IMR-90 (cell line): ENCODE measurements at regions not wholly inside any gene's neighbourhood (a gene's known extent, or its start where the extent isn't known, plus 50 kb on each side); places are given as distances from the start of the nearest gene placed in this dataset.

ENCODE experiments used
- ATAC-seq: fragments of 200-7000 bp; cut with Tn5 transposase; 2 replicates; pipeline ENCODE4 v1.9.1; 2020; ENCODE audit warnings: low read depth, mild to moderate bottlenecking, moderate library complexity
- BruUV-seq: library from RNA; stranded (reverse); fragments of 400-500 nt; replicated peaks from 2 replicates; lab custom pipeline; 2021; lab: Mats Ljungman, UMichigan
- CTCF ChIA-PET: fragments of 300-600 bp; formaldehyde crosslinking; extraction: SDS; loops from one replicate; lab custom pipeline; 2021; ENCODE audit warnings: antibody characterized with exemption; lab: Yijun Ruan, JAX
- POLR2A ChIA-PET: fragments of 300-600 bp; sonication (Branson Sonifier 250); formaldehyde crosslinking; loops from one replicate; lab custom pipeline; 2022; ENCODE audit warnings: antibody characterized with exemption; ENCODE audit not compliant: unreplicated experiment; lab: Charles Lee
- DNase-seq: peaks from one replicate; pipeline ENCODE4 v3.0.0; 2013
- H2AFZ ChIP-seq: replicated peaks from 2 replicates; pipeline ENCODE3; 2013; ENCODE audit warnings: low read length, mild to moderate bottlenecking; ENCODE audit not compliant: poor library complexity
- H2AK5ac ChIP-seq: 2 replicates; pipeline ENCODE4 v1.6.1; 2013; ENCODE audit warnings: low read depth, low read length, inconsistent platforms
- H2AK9ac ChIP-seq: replicated peaks from 2 replicates; pipeline ENCODE3; 2013; ENCODE audit warnings: mild to moderate bottlenecking, low read depth, low read length, moderate library complexity; ENCODE audit not compliant: poor library complexity
- H2BK120ac ChIP-seq: 2 replicates; pipeline ENCODE4 v1.6.1; 2013; ENCODE audit warnings: low read depth, low read length, inconsistent platforms
- H2BK15ac ChIP-seq: 3 replicates; pipeline ENCODE4 v1.6.1; 2013; ENCODE audit warnings: low read depth, low read length, inconsistent platforms
- H2BK20ac ChIP-seq: 2 replicates; pipeline ENCODE4 v1.6.1; 2013; ENCODE audit warnings: low read depth, mild to moderate bottlenecking, inconsistent platforms, low read length, moderate library complexity
- H2BK5ac ChIP-seq: 2 replicates; pipeline ENCODE4 v1.6.1; 2013; ENCODE audit warnings: mild to moderate bottlenecking, low read depth, low read length, inconsistent platforms; ENCODE audit not compliant: poor library complexity, severe bottlenecking
- H3K14ac ChIP-seq: replicated peaks from 2 replicates; pipeline ENCODE4 v1.6.1; 2013; ENCODE audit warnings: low read depth, low read length, inconsistent platforms
- H3K18ac ChIP-seq: 2 replicates; pipeline ENCODE4 v1.6.1; 2013; ENCODE audit warnings: low read depth, low read length, control low read depth
- H3K23ac ChIP-seq: 2 replicates; pipeline ENCODE4 v1.6.1; 2013; ENCODE audit warnings: low read depth, low read length, inconsistent platforms
- H3K27ac ChIP-seq: 2 replicates; pipeline ENCODE4 v1.5.1; 2013; ENCODE audit warnings: mild to moderate bottlenecking, control low read depth, low read length; ENCODE audit not compliant: insufficient read depth
- H3K27me3 ChIP-seq: 2 replicates; pipeline ENCODE4 v1.6.1; 2013; ENCODE audit warnings: low read length; ENCODE audit not compliant: control insufficient read depth, insufficient read depth
- H3K36me3 ChIP-seq: 2 replicates; pipeline ENCODE4 v1.6.1; 2013; ENCODE audit warnings: low read length, mixed read lengths; ENCODE audit not compliant: control insufficient read depth, insufficient read depth
- H3K4ac ChIP-seq: 2 replicates; pipeline ENCODE4 v1.6.1; 2013; ENCODE audit warnings: low read depth, low read length, inconsistent platforms
- H3K4me1 ChIP-seq: 2 replicates; pipeline ENCODE4 v1.6.1; 2013; ENCODE audit warnings: low read length, mixed read lengths; ENCODE audit not compliant: control insufficient read depth, insufficient read depth
- H3K4me2 ChIP-seq: 2 replicates; pipeline ENCODE4 v1.6.1; 2013; ENCODE audit warnings: low read depth, mild to moderate bottlenecking, control low read depth, low read length, moderate library complexity
- H3K4me3 ChIP-seq: 2 replicates; pipeline ENCODE4 v1.5.1; 2013; ENCODE audit warnings: low read depth, mild to moderate bottlenecking, control low read depth, low read length, moderate library complexity; ENCODE audit not compliant: insufficient read depth
- H3K56ac ChIP-seq: 2 replicates; pipeline ENCODE4 v1.6.1; 2013; ENCODE audit warnings: low read length, inconsistent platforms; ENCODE audit not compliant: insufficient read depth; ENCODE audit errors: extremely low read depth
- H3K79me1 ChIP-seq, 2 experiments: 2 replicates each; pipeline ENCODE4 v1.6.1; 2013; ENCODE audit warnings: low read length in 2 of 2, inconsistent platforms in 1 of 2, low read depth in 1 of 2
- H3K9ac ChIP-seq: 2 replicates; pipeline ENCODE4 v1.6.1; 2013; ENCODE audit warnings: low read depth, low read length, control low read depth
- H3K9me1 ChIP-seq: 2 replicates; pipeline ENCODE4 v1.6.1; 2013; ENCODE audit warnings: low read length, inconsistent platforms; ENCODE audit not compliant: insufficient read depth
- H3K9me3 ChIP-seq: 2 replicates; pipeline ENCODE4 v1.6.1; 2013; ENCODE audit warnings: low read length; ENCODE audit not compliant: control insufficient read depth, insufficient read depth
- H4K20me1 ChIP-seq: 2 replicates; pipeline ENCODE4 v1.6.1; 2013; ENCODE audit warnings: low read length, inconsistent platforms; ENCODE audit not compliant: insufficient read depth
- H4K5ac ChIP-seq: 2 replicates; pipeline ENCODE4 v1.6.1; 2013; ENCODE audit warnings: mild to moderate bottlenecking, low read depth, low read length, control low read depth
- H4K8ac ChIP-seq, 2 experiments: 2 replicates each; pipeline ENCODE4 v1.6.1; 2013; ENCODE audit warnings: low read depth in 2 of 2, low read length in 2 of 2, control low read depth in 1 of 2, inconsistent platforms in 1 of 2
- H4K91ac ChIP-seq: 2 replicates; pipeline ENCODE4 v1.6.1; 2013; ENCODE audit warnings: low read depth, low read length, inconsistent platforms; ENCODE audit not compliant: insufficient read depth
- BHLHE40 ChIP-seq: fragments of 150-350 bp; IDR thresholded peaks from 2 replicates; pipeline ENCODE4 v1.6.1; 2016; ENCODE audit warnings: mild to moderate bottlenecking, low read depth, low read length
- CEBPB ChIP-seq: IDR thresholded peaks from 2 replicates; pipeline ENCODE4 v1.6.1; 2012; ENCODE audit warnings: low read depth, low read length, improper control_type of control experiment
- CHD1 ChIP-seq: IDR thresholded peaks from 2 replicates; pipeline ENCODE4 v1.6.1; 2012; ENCODE audit warnings: low read depth, low read length, improper control_type of control experiment
- FOS ChIP-seq: fragments of 150-350 bp; IDR thresholded peaks from 2 replicates; pipeline ENCODE4 v1.6.1; 2016; ENCODE audit warnings: low read depth, low read length
- MAFK ChIP-seq: IDR thresholded peaks from 2 replicates; pipeline ENCODE4 v1.6.1; 2012; ENCODE audit warnings: low read depth, low read length, improper control_type of control experiment
- MAZ ChIP-seq: IDR thresholded peaks from 2 replicates; pipeline ENCODE4 v1.6.1; 2012; ENCODE audit warnings: low read depth, mild to moderate bottlenecking, low read length, improper control_type of control experiment, moderate library complexity, borderline replicate concordance
- MXI1 ChIP-seq: IDR thresholded peaks from 2 replicates; pipeline ENCODE4 v1.6.1; 2012; ENCODE audit warnings: low read depth, mild to moderate bottlenecking, low read length, moderate library complexity, borderline replicate concordance
- NFE2L2 ChIP-seq: fragments of 150-350 bp; IDR thresholded peaks from 2 replicates; pipeline ENCODE4 v1.6.1; 2016; ENCODE audit warnings: low read depth, mild to moderate bottlenecking, low read length
- POLR2A ChIP-seq: IDR thresholded peaks from 2 replicates; pipeline ENCODE4 v1.6.1; 2012; ENCODE audit warnings: mild to moderate bottlenecking, low read depth, low read length
- RAD21 ChIP-seq: IDR thresholded peaks from 2 replicates; pipeline ENCODE4 v1.6.1; 2012; ENCODE audit warnings: low read length, improper control_type of control experiment
- RCOR1 ChIP-seq: IDR thresholded peaks from 2 replicates; pipeline ENCODE4 v1.6.1; 2012; ENCODE audit warnings: mild to moderate bottlenecking, low read length, improper control_type of control experiment; ENCODE audit not compliant: insufficient replicate concordance
- RFX5 ChIP-seq: IDR thresholded peaks from 2 replicates; pipeline ENCODE4 v1.8.0; 2012; ENCODE audit warnings: low read depth, mild to moderate bottlenecking, low read length, moderate library complexity
- SMC3 ChIP-seq: fragments of 150-350 bp; IDR thresholded peaks from 2 replicates; pipeline ENCODE4 v1.6.1; 2016; ENCODE audit warnings: low read depth, mild to moderate bottlenecking, antibody characterized with exemption, low read length, moderate library complexity
- WGBS, 2 experiments: methylation state at CpG; one replicate each; pipeline versions ENCODE4 v1.1.5 to v1.1.7; 2013; ENCODE audit warnings: missing lambda C conversion rate in 2 of 2; ENCODE audit not compliant: insufficient read length in 1 of 2; ENCODE audit errors: extremely low coverage in 2 of 2; 5-methylcytosine and 5-hydroxymethylcytosine counted together
- dilution Hi-C: fragments of 300-500 bp; cut with HindIII; formaldehyde crosslinking; loops from one replicate; pipeline ENCODE4 v1.14.3; 2018; ENCODE audit warnings: low sequenced_read_pairs; ENCODE audit not compliant: unreplicated experiment
- in situ Hi-C: fragments of 300-500 bp; cut with MboI; formaldehyde crosslinking; loops from 3 replicates; pipeline ENCODE4 v1.14.3; 2019; ENCODE audit warnings: low sequenced_read_pairs, inconsistent platforms, mixed read lengths
- intact Hi-C: fragments of 100-400 bp; cut with micrococcal nuclease; formaldehyde crosslinking; loops from 2 replicates; pipeline ENCODE4 v1.10.0; 2022
- TF ChIP-seq, protein P1 (sequence below): fragments of 150-350 bp; IDR thresholded peaks from 2 replicates; pipeline ENCODE4 v1.6.1; 2017; ENCODE audit warnings: mild to moderate bottlenecking, antibody characterized with exemption, low read length, low read depth
- TF ChIP-seq, protein P2 (sequence below): conservative IDR thresholded peaks from 2 replicates; pipeline ENCODE4 v1.5.1; 2012; ENCODE audit warnings: mild to moderate bottlenecking, low read depth, low read length, improper control_type of control experiment
- TF ChIP-seq, protein P3 (sequence below): fragments of 150-350 bp; IDR thresholded peaks from 2 replicates; pipeline ENCODE4 v1.6.1; 2016; ENCODE audit warnings: low read depth, mild to moderate bottlenecking, low read length, moderate library complexity, borderline replicate concordance

DNA sequence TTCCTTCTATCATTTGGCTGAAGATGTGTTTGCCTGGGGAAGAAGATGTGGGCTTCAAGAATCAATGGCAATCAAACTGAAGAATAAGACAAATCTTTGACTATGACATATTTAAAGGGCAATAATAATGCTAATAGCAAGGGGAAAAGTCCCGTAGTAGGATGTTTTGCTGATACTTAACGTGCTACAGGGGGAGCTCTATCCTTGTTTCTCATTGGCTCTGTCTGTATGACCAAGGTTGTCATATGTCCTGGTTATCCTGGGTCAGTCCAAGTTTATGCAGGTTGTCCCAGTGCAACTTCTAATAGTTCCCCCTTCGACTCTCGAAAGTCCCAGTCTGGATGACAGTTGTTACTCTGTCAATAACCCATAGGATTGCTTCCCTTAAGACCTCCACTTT, 321.3 kb downstream of the DHX35 start:
- DNase-seq = no peak
- Histone ChIP-seq H2AK9ac (no peak overlapping the region), H3K27ac (no peak overlapping the region), H3K23ac (no peak overlapping the region), H4K5ac (no peak overlapping the region), H2BK15ac (no peak overlapping the region), H3K9me1 (no peaks in the 10 kb centered on the region), H2BK20ac (no peak overlapping the region), H2BK120ac (no peak overlapping the region), H3K9ac (no peak overlapping the region), H3K18ac (no peak overlapping the region), H4K20me1 (no peaks in the 10 kb centered on the region), H3K4ac (no peak overlapping the region), H3K14ac (no peak overlapping the region), H3K4me2 (no peak overlapping the region), H2AFZ (no peak overlapping the region), H2AK5ac (no peak overlapping the region), H3K79me1 (no peaks in the 10 kb centered on the region), H3K56ac (no peak overlapping the region), H3K36me3 (no peaks in the 10 kb centered on the region), H4K8ac (no peak overlapping the region), H3K4me3 (no peak overlapping the region), H2BK5ac (no peak overlapping the region), H3K9me3 (no peaks in the 10 kb centered on the region), H3K27me3 (no peaks in the 10 kb centered on the region), H3K4me1 (no peaks in the 10 kb centered on the region), H4K91ac (no peak overlapping the region)
- CTCF ChIA-PET = no interaction called here
- dilution Hi-C loops = no loop called here
- TF ChIP-seq, protein P1, sequence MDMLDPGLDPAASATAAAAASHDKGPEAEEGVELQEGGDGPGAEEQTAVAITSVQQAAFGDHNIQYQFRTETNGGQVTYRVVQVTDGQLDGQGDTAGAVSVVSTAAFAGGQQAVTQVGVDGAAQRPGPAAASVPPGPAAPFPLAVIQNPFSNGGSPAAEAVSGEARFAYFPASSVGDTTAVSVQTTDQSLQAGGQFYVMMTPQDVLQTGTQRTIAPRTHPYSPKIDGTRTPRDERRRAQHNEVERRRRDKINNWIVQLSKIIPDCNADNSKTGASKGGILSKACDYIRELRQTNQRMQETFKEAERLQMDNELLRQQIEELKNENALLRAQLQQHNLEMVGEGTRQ = no peak
- TF ChIP-seq CHD1 (no peak), CEBPB (no peak), MXI1 (no peak), FOS (no peak), RAD21 (no peak), MAFK (no peak), BHLHE40 (no peak), POLR2A (no peak), SMC3 (no peak), RFX5 (no peak), NFE2L2 (no peak), MAZ (no peak), RCOR1 (no peak)
- TF ChIP-seq, protein P2, sequence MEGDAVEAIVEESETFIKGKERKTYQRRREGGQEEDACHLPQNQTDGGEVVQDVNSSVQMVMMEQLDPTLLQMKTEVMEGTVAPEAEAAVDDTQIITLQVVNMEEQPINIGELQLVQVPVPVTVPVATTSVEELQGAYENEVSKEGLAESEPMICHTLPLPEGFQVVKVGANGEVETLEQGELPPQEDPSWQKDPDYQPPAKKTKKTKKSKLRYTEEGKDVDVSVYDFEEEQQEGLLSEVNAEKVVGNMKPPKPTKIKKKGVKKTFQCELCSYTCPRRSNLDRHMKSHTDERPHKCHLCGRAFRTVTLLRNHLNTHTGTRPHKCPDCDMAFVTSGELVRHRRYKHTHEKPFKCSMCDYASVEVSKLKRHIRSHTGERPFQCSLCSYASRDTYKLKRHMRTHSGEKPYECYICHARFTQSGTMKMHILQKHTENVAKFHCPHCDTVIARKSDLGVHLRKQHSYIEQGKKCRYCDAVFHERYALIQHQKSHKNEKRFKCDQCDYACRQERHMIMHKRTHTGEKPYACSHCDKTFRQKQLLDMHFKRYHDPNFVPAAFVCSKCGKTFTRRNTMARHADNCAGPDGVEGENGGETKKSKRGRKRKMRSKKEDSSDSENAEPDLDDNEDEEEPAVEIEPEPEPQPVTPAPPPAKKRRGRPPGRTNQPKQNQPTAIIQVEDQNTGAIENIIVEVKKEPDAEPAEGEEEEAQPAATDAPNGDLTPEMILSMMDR = no peak
- TF ChIP-seq, protein P3, sequence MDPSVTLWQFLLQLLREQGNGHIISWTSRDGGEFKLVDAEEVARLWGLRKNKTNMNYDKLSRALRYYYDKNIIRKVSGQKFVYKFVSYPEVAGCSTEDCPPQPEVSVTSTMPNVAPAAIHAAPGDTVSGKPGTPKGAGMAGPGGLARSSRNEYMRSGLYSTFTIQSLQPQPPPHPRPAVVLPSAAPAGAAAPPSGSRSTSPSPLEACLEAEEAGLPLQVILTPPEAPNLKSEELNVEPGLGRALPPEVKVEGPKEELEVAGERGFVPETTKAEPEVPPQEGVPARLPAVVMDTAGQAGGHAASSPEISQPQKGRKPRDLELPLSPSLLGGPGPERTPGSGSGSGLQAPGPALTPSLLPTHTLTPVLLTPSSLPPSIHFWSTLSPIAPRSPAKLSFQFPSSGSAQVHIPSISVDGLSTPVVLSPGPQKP = no peak
- no peak for ATAC-seq
- no TSS peak for BruUV-seq
- intact Hi-C loops = no loop called here
- POLR2A ChIA-PET = no interaction called here
- in situ Hi-C loops = no loop called here
- WGBS, 2 experiments = no CpG with 5 or more reads among the region's 4 CpGs
